Prostate gland (tissue), 2 donors: ENCODE measurements at regions not wholly inside any gene's neighbourhood (a gene's known extent, or its start where the extent isn't known, plus 50 kb on each side); places are given as distances from the start of the nearest gene placed in this dataset.

Source experiments
- DNase-seq: peaks from one replicate; pipeline ENCODE4 v3.0.0-alpha.2; 2019; ENCODE audit warnings: low spot score
- H3K27ac ChIP-seq, 2 donors: fragments of 200-600 bp; sonication (generic); 2 replicates each; pipeline ENCODE4 v1.5.1; 2017 to 2019
- H3K27me3 ChIP-seq: fragments of 200-600 bp; sonication (generic); replicated peaks from 2 replicates; pipeline ENCODE4 v1.5.1; 2019; ENCODE audit not compliant: insufficient read depth
- H3K36me3 ChIP-seq, 2 donors: fragments of 200-600 bp; sonication (generic); 1 replicate in 1 of 2; 2 replicates in 1 of 2; pipeline versions ENCODE4 v1.5.1 to v1.8.1; 2017 to 2019
- H3K4me1 ChIP-seq: fragments of 200-600 bp; sonication (generic); replicated peaks from 2 replicates; pipeline ENCODE4 v1.5.1; 2019
- H3K4me3 ChIP-seq, 2 donors: fragments of 200-600 bp; sonication (generic); 2 replicates each; pipeline ENCODE4 v1.5.1; 2017 to 2019
- H3K9me3 ChIP-seq: fragments of 200-600 bp; sonication (generic); 2 replicates; pipeline ENCODE4 v1.5.1; 2017
- CTCF ChIP-seq, 4 experiments: fragments of 200-600 bp in 2 of 4; fragments of 450-650 bp in 2 of 4; sonication (generic) in 2 of 4; IDR thresholded peaks; 1 replicate in 3 of 4; 2 replicates in 1 of 4; pipeline ENCODE4 v1.5.1; 2016 to 2019; ENCODE audit warnings: antibody characterized with exemption in 4 of 4, mild to moderate bottlenecking in 2 of 4, moderate library complexity in 2 of 4
- POLR2A ChIP-seq: fragments of 450-650 bp; IDR thresholded peaks from one replicate; pipeline ENCODE4 v1.6.1; 2016; ENCODE audit warnings: antibody characterized with exemption, mild to moderate bottlenecking
- POLR2AphosphoS5 ChIP-seq: sonication (generic); formaldehyde crosslinking; IDR thresholded peaks from one replicate; pipeline ENCODE4 v1.6.1; 2017; ENCODE audit warnings: antibody characterized with exemption
- WGBS: methylation state at CpG from one replicate; pipeline ENCODE4 v1.1.5; 2018; 5-methylcytosine and 5-hydroxymethylcytosine counted together
- intact Hi-C: fragments of 100-400 bp; cut with DNase I; formaldehyde crosslinking; loops from one replicate; pipeline ENCODE4 v1.14.2; 2022

GRCh38 chrX:20571611-20572010 is 304.9 kb upstream of the RPS6KA3 start:
- 83% methylated on average over 1 of the region's 1 CpG for WGBS

GRCh38 chrX:20567108-20567507 is 300.4 kb upstream of the RPS6KA3 start:
- no peaks in the 10 kb centered on the region for H3K36me3 ChIP-seq
- H3K27me3 ChIP-seq: no peaks in the 10 kb centered on the region
- no peak overlapping the region for H3K4me3 ChIP-seq
- no peaks in the 10 kb centered on the region for H3K4me1 ChIP-seq
- no peaks in the 10 kb centered on the region for H3K9me3 ChIP-seq
- H3K27ac ChIP-seq: no peak overlapping the region
- DNase-seq: no peak
- intact Hi-C loops: no loop called here
- no peak for TF ChIP-seq POLR2AphosphoS5

More at GRCh38 chrX:20571611-20572010, 304.9 kb upstream of the RPS6KA3 start:
- intact Hi-C loops: no loop called here
- Histone ChIP-seq H3K4me3 (no peak overlapping the region), H3K36me3 (no peaks in the 10 kb centered on the region), H3K27me3 (no peaks in the 10 kb centered on the region), H3K9me3 (no peaks in the 10 kb centered on the region), H3K4me1 (no peaks in the 10 kb centered on the region), H3K27ac (no peak overlapping the region)
- no peak for DNase-seq
- TF ChIP-seq POLR2A: no peak
- no peak for TF ChIP-seq CTCF (IDR thresholded peaks at IDR 0.05)
- no peak for TF ChIP-seq POLR2AphosphoS5

GRCh38 chrX:20547611-20548051 is 280.9 kb upstream of the RPS6KA3 start:
- 8% methylated on average over 3 of the region's 3 CpGs for WGBS
- Histone ChIP-seq H3K36me3 (no peaks in the 10 kb centered on the region), H3K4me1 (no peaks in the 10 kb centered on the region), H3K9me3 (no peaks in the 10 kb centered on the region), H3K27me3 (no peaks in the 10 kb centered on the region), H3K27ac (no peak overlapping the region), H3K4me3 (no peak overlapping the region)
- TF ChIP-seq CTCF (IDR thresholded peaks at IDR 0.05) (no peak), POLR2A (no peak), POLR2AphosphoS5 (no peak)
- intact Hi-C loops: no loop called here
- peak; percentile 4 for DNase-seq

GRCh38 chrX:20545538-20545937 is 278.8 kb upstream of the RPS6KA3 start:
- H3K36me3 ChIP-seq: no peaks in the 10 kb centered on the region
- TF ChIP-seq CTCF (IDR thresholded peaks at IDR 0.05) (no peak), POLR2A (no peak), POLR2AphosphoS5 (no peak)
- no peaks in the 10 kb centered on the region for H3K27me3 ChIP-seq
- no peak overlapping the region for H3K4me3 ChIP-seq
- H3K9me3 ChIP-seq: no peaks in the 10 kb centered on the region
- H3K27ac ChIP-seq: no peak overlapping the region
- WGBS: 67% methylated on average over 1 of the region's 3 CpGs
- no peak for DNase-seq
- H3K4me1 ChIP-seq: no peaks in the 10 kb centered on the region
- intact Hi-C loops: no loop called here

GRCh38 chrX:20542072-20542471 is 275.4 kb upstream of the RPS6KA3 start:
- Histone ChIP-seq H3K36me3 (no peaks in the 10 kb centered on the region), H3K27ac (no peak overlapping the region), H3K9me3 (no peaks in the 10 kb centered on the region), H3K4me3 (no peak overlapping the region), H3K27me3 (no peaks in the 10 kb centered on the region), H3K4me1 (no peaks in the 10 kb centered on the region)
- TF ChIP-seq POLR2A (no peak), POLR2AphosphoS5 (no peak), CTCF (IDR thresholded peaks at IDR 0.05) (no peak)
- intact Hi-C loops: no loop called here
- WGBS: no CpG with 5 or more reads among the region's 1 CpG
- DNase-seq: no peak
